GM12891 (cell line): ENCODE measurements at regions not wholly inside any gene's neighbourhood (a gene's known extent, or its start where the extent isn't known, plus 50 kb on each side); places are given as distances from the start of the nearest gene placed in this dataset.

Experiments used
- POLR2A ChIP-seq: IDR thresholded peaks from 2 replicates; pipeline ENCODE4 v1.6.1; 2011; ENCODE audit warnings: low read depth, low read length, control low read depth
- TAF1 ChIP-seq: IDR thresholded peaks from 2 replicates; pipeline ENCODE4 v1.6.1; 2011; ENCODE audit warnings: low read depth, low read length, control low read depth

DNA sequence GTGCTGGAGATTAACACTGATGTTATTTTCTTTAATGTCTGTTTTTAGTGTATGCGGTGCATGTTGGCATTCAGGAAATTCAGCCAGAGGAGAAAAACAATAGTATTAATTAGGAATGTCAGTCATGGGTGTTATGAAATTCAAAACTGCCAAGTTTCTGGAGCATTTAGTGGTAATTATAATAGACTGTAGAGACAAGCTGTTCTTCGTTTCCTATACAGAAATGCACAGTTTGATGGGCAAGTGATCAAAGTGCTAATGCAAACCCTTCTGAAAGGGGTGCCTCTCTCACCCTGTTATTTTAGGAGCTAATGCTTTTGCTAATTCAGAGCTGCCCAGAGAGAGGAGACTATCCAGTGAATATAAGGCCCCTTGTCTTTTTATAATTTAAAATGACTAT is 573.8 kb upstream of the EEF2KMT start:
- TF ChIP-seq TAF1 (no peak), POLR2A (no peak)
